ENCODE measurements at regions not wholly inside any gene's neighbourhood (a gene's known extent, or its start where the extent isn't known, plus 50 kb on each side); places are given as distances from the start of the nearest gene placed in this dataset.

DNA sequence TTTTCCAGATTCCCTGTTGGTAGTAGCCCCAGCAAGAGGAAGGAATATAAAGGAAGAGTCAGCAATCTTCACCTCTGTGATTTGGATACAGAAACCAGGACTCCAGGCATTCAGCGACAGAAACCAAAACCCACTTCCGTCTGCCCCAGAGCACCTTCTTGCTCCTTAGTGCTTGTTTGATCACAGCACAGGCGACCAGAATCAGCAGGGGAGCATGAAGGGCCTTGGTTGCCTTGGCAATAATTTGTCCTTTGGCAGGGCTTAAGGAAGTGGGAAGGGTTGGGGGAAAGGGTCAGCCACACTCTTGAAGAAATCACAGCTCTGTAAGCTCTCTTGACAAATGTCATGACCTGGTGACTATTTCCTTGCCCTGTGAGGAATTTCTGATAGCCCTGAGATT, 379.6 kb downstream of the OTUD1 start:
- no peak overlapping the region for H3K4me3 ChIP-seq (ENCODE audit: low read length)
- TF ChIP-seq, protein P1, sequence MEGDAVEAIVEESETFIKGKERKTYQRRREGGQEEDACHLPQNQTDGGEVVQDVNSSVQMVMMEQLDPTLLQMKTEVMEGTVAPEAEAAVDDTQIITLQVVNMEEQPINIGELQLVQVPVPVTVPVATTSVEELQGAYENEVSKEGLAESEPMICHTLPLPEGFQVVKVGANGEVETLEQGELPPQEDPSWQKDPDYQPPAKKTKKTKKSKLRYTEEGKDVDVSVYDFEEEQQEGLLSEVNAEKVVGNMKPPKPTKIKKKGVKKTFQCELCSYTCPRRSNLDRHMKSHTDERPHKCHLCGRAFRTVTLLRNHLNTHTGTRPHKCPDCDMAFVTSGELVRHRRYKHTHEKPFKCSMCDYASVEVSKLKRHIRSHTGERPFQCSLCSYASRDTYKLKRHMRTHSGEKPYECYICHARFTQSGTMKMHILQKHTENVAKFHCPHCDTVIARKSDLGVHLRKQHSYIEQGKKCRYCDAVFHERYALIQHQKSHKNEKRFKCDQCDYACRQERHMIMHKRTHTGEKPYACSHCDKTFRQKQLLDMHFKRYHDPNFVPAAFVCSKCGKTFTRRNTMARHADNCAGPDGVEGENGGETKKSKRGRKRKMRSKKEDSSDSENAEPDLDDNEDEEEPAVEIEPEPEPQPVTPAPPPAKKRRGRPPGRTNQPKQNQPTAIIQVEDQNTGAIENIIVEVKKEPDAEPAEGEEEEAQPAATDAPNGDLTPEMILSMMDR (conservative IDR thresholded peaks at IDR 0.05; ENCODE audit: low read depth, low read length), result no peak
- no peak for DNase-seq (ENCODE audit: low read depth)

DNA sequence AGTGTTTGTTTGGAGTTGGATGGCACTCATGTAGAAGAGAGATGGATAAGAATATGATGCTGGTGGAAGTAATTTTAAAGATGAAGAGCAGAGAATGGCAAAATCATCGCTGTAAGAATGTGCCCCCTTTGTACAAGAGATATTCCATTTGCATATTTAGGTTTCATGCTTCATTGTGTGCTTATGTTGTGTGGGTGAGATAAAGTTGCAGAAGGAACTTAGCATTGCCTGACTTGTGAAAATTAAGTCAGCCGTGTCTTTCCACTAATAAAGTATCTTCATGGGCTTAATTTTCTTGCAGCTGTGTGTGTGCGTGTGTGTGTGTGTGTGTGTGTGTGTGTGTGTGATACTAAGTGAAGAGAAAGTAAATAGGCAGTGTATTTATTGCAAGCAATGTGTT, 381.9 kb downstream of the OTUD1 start:
- TF ChIP-seq, protein P1 (conservative IDR thresholded peaks at IDR 0.05; ENCODE audit: low read depth, low read length), result no peak
- no peak overlapping the region for H3K4me3 ChIP-seq (ENCODE audit: low read length)
- no peak for DNase-seq (ENCODE audit: low read depth)

GRCh38 chr10:23824822-23825221, 384.1 kb upstream of the KIAA1217 start:
- TF ChIP-seq, protein P1 (conservative IDR thresholded peaks at IDR 0.05; ENCODE audit: low read depth, low read length), result no peak
- no peak for DNase-seq (ENCODE audit: low read depth)
- no peak overlapping the region for H3K4me3 ChIP-seq (ENCODE audit: low read length)

DNA sequence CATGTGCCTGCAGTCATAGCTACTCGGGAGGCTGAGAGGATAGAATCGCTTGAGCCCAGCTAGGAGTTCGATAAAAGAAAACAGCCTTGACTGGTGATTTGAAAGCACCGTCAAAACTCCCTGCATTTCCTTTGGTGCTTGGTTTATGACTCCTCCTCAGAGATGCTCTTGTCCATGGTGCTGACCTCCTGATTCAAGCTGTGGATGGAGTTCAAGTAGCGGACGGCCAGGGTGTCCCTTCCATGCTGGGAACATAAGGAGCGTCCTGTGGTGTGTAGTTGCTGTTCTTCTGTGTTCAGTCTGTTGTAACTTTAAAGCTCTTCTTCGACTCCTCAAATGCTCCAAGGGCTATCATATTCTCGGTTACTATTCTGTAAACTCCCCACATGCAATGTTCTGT, 382.5 kb upstream of the KIAA1217 start:
- DNase-seq (ENCODE audit: low read depth), result no peak
- TF ChIP-seq, protein P1 (conservative IDR thresholded peaks at IDR 0.05; ENCODE audit: low read depth, low read length), result no peak
- no peak overlapping the region for H3K4me3 ChIP-seq (ENCODE audit: low read length)

GRCh38 chr10:23829556-23829955, 379.4 kb upstream of the KIAA1217 start:
- H3K4me3 ChIP-seq (ENCODE audit: low read length), result no peak overlapping the region
- no peak for DNase-seq (ENCODE audit: low read depth)
- TF ChIP-seq, protein P1 (conservative IDR thresholded peaks at IDR 0.05; ENCODE audit: low read depth, low read length), result no peak

GRCh38 chr10:23834091-23834490, 374.8 kb upstream of the KIAA1217 start:
- TF ChIP-seq, protein P1 (conservative IDR thresholded peaks at IDR 0.05; ENCODE audit: low read depth, low read length), result no peak
- DNase-seq (ENCODE audit: low read depth), result no peak

DNA sequence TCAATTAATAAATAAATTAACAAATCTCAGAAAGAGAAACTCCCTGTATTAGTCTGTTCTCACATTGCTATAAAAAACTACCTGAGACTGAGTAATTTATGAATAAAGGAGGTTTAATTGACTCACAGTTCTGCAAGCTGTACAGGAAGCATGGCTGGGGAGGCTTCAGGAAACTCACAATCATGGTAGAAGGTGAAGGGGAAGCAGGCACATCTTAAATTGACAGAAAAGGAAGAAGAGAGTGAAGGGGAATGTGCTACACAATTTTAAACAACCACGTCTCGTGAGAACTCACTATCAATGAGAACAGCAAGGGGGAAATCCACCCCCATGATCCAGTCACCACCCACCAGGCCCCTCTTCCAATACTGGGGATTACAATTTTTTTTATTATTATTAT, 358.3 kb upstream of the KIAA1217 start:
- TF ChIP-seq, protein P1 (conservative IDR thresholded peaks at IDR 0.05; ENCODE audit: low read depth, low read length), result no peak
- no peak overlapping the region for H3K4me3 ChIP-seq (ENCODE audit: low read length)
- DNase-seq (ENCODE audit: low read depth), result no peak

More at GRCh38 chr10:23834091-23834490, 374.8 kb upstream of the KIAA1217 start:
- no peak overlapping the region for H3K4me3 ChIP-seq (ENCODE audit: low read length)
